Testis (tissue), 2 donors: ENCODE measurements at regions not wholly inside any gene's neighbourhood (a gene's known extent, or its start where the extent isn't known, plus 50 kb on each side); places are given as distances from the start of the nearest gene placed in this dataset.

ENCODE experiments used
- CTCF ChIP-seq, 3 experiments: fragments of 450-650 bp in 2 of 3; fragments of 200-600 bp in 1 of 3; sonication (generic) in 1 of 3; IDR thresholded peaks; one replicate each; pipeline ENCODE4 v1.5.1; 2016 to 2019; ENCODE audit warnings: antibody characterized with exemption in 3 of 3, mild to moderate bottlenecking in 2 of 3, moderate library complexity in 1 of 3
- POLR2A ChIP-seq: fragments of 450-650 bp; IDR thresholded peaks from one replicate; pipeline ENCODE4 v1.6.1; 2017; ENCODE audit warnings: antibody characterized with exemption, mild to moderate bottlenecking, moderate library complexity

- TF ChIP-seq CTCF (IDR thresholded peaks at IDR 0.05) (no peak), POLR2A (no peak)
Observed at GRCh38 chr2:60095903-60096302, 457.6 kb downstream of the BCL11A start.
